IMR-90 (cell line): ENCODE measurements at regions not wholly inside any gene's neighbourhood (a gene's known extent, or its start where the extent isn't known, plus 50 kb on each side); places are given as distances from the start of the nearest gene placed in this dataset.
"Not testable (repeated sequence)": the region's sequence is repeated elsewhere in the genome, so short reads cannot be mapped to it uniquely, and the experiment has no call there.

Experiments used
- CEBPB ChIP-seq: IDR thresholded peaks from 2 replicates; pipeline ENCODE4 v1.6.1; 2012; ENCODE audit warnings: low read depth, low read length, improper control_type of control experiment
- FOS ChIP-seq: fragments of 150-350 bp; IDR thresholded peaks from 2 replicates; pipeline ENCODE4 v1.6.1; 2016; ENCODE audit warnings: low read depth, low read length
- MAFK ChIP-seq: IDR thresholded peaks from 2 replicates; pipeline ENCODE4 v1.6.1; 2012; ENCODE audit warnings: low read depth, low read length, improper control_type of control experiment
- POLR2A ChIP-seq: IDR thresholded peaks from 2 replicates; pipeline ENCODE4 v1.6.1; 2012; ENCODE audit warnings: mild to moderate bottlenecking, low read depth, low read length
- RAD21 ChIP-seq: IDR thresholded peaks from 2 replicates; pipeline ENCODE4 v1.6.1; 2012; ENCODE audit warnings: low read length, improper control_type of control experiment
- TF ChIP-seq, protein P1 (sequence below): fragments of 150-350 bp; IDR thresholded peaks from 2 replicates; pipeline ENCODE4 v1.6.1; 2017; ENCODE audit warnings: mild to moderate bottlenecking, antibody characterized with exemption, low read length, low read depth
- TF ChIP-seq, protein P2 (sequence below): conservative IDR thresholded peaks from 2 replicates; pipeline ENCODE4 v1.5.1; 2012; ENCODE audit warnings: mild to moderate bottlenecking, low read depth, low read length, improper control_type of control experiment

- TF ChIP-seq, protein P1, sequence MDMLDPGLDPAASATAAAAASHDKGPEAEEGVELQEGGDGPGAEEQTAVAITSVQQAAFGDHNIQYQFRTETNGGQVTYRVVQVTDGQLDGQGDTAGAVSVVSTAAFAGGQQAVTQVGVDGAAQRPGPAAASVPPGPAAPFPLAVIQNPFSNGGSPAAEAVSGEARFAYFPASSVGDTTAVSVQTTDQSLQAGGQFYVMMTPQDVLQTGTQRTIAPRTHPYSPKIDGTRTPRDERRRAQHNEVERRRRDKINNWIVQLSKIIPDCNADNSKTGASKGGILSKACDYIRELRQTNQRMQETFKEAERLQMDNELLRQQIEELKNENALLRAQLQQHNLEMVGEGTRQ = not testable (repeated sequence)
- TF ChIP-seq, protein P2, sequence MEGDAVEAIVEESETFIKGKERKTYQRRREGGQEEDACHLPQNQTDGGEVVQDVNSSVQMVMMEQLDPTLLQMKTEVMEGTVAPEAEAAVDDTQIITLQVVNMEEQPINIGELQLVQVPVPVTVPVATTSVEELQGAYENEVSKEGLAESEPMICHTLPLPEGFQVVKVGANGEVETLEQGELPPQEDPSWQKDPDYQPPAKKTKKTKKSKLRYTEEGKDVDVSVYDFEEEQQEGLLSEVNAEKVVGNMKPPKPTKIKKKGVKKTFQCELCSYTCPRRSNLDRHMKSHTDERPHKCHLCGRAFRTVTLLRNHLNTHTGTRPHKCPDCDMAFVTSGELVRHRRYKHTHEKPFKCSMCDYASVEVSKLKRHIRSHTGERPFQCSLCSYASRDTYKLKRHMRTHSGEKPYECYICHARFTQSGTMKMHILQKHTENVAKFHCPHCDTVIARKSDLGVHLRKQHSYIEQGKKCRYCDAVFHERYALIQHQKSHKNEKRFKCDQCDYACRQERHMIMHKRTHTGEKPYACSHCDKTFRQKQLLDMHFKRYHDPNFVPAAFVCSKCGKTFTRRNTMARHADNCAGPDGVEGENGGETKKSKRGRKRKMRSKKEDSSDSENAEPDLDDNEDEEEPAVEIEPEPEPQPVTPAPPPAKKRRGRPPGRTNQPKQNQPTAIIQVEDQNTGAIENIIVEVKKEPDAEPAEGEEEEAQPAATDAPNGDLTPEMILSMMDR = not testable (repeated sequence)
- not testable (repeated sequence) for TF ChIP-seq CEBPB, FOS, POLR2A, RAD21, MAFK
These were observed 138.3 kb downstream of the TPBG start for GRCh38 chr6:82501901-82502300.
